ENCODE measurements at regions not wholly inside any gene's neighbourhood (a gene's known extent, or its start where the extent isn't known, plus 50 kb on each side); places are given as distances from the start of the nearest gene placed in this dataset.
"Not testable (repeated sequence)": the region's sequence is repeated elsewhere in the genome, so short reads cannot be mapped to it uniquely, and the experiment has no call there.

DNA sequence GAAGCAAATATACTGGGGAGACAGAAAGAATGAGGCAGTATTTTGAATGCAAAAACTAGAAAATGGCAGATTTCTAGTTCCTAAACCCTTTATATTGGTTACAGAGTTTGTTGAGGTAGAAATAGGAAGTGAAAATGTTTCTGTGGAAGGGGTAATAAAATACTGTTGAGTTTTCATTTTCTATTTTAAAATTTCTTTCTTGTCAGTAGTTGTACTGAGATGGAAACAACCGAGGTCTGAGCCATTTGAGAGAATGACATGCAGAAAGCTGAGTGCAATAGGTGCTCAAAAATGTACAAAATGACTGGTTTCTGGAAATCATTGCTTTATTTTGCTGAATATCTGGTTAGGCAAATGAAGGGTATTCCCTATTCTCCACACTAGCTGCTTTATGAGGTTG, 361.4 kb downstream of the CHL1 start:
- Histone ChIP-seq H3K9me3 (ENCODE audit: low read depth, low read length, poor library complexity, severe bottlenecking) (no peaks in the 10 kb centered on the region), H3K4me1 (ENCODE audit: insufficient read depth, low read length, poor library complexity, severe bottlenecking) (no peaks in the 10 kb centered on the region), H3K27ac (ENCODE audit: low read depth, low read length, poor library complexity, severe bottlenecking) (no peak overlapping the region), H3K36me3 (ENCODE audit: insufficient read depth, low read length, poor library complexity, severe bottlenecking) (no peaks in the 10 kb centered on the region), H3K4me3 (ENCODE audit: low read depth, low read length, poor library complexity, severe bottlenecking) (no peak overlapping the region), H3K27me3 (replicated peaks; ENCODE audit: insufficient read depth, low read depth, low read length, poor library complexity) (no peaks in the 10 kb centered on the region)
- TF ChIP-seq EZH2 (IDR thresholded peaks at IDR 0.05; ENCODE audit: borderline replicate concordance, low read depth, low read length, poor library complexity, severe bottlenecking) = no peak
- TF ChIP-seq, protein P1, sequence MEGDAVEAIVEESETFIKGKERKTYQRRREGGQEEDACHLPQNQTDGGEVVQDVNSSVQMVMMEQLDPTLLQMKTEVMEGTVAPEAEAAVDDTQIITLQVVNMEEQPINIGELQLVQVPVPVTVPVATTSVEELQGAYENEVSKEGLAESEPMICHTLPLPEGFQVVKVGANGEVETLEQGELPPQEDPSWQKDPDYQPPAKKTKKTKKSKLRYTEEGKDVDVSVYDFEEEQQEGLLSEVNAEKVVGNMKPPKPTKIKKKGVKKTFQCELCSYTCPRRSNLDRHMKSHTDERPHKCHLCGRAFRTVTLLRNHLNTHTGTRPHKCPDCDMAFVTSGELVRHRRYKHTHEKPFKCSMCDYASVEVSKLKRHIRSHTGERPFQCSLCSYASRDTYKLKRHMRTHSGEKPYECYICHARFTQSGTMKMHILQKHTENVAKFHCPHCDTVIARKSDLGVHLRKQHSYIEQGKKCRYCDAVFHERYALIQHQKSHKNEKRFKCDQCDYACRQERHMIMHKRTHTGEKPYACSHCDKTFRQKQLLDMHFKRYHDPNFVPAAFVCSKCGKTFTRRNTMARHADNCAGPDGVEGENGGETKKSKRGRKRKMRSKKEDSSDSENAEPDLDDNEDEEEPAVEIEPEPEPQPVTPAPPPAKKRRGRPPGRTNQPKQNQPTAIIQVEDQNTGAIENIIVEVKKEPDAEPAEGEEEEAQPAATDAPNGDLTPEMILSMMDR (conservative IDR thresholded peaks at IDR 0.05; ENCODE audit: low read depth, low read length) = no peak
- no TSS peak for BruUV-seq (replicated peaks)
- intact Hi-C loops (cut with micrococcal nuclease; ENCODE audit: unreplicated experiment) = no loop called here
- ChIA-PET POLR2A (ENCODE audit: low non-redundant PET) (no interaction called here), CTCF (no interaction called here)
- no peak for DNase-seq (ENCODE audit: low spot score)

DNA sequence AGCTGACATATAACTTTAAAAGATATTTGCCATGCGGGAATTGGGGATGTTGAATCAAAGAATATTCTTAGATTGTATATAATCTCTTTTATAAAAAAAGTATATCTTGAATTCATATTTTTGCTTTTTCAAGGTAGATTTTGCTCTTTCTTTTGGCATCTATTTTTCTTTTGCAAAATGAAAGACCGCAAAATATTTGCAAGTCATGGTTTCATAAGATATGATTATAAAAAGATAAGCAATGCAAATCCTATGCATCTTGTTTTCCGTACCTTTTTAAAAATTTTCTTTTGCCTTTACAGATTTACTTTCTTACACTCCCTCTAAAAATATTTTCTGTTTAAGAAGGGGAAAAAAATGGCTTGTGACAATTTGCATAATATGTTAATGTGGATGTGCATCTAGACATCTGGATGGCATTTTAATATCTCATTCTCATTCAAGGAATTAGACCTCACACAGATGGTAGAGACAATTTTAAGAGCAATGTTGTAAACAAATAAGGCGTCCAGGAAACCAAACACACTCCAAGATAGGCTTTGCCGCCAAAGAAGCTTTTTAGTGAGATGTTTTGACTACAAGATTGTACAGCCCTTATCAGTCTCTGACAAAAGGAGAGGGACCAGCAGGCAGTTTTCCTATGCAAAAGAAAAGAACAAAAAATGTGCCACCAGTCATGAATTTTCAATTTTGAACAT, 371.1 kb downstream of the CHL1 start:
- no peak for TF ChIP-seq EZH2 (IDR thresholded peaks at IDR 0.05; ENCODE audit: borderline replicate concordance, low read depth, low read length, poor library complexity, severe bottlenecking)
- TF ChIP-seq, protein P1 (conservative IDR thresholded peaks at IDR 0.05; ENCODE audit: low read depth, low read length) = no peak
- H3K4me1 ChIP-seq (ENCODE audit: insufficient read depth, low read length, poor library complexity, severe bottlenecking) = no peaks in the 10 kb centered on the region
- DNase-seq (ENCODE audit: low spot score) = no peak
- intact Hi-C loops (cut with micrococcal nuclease; ENCODE audit: unreplicated experiment) = no loop called here
- POLR2A ChIA-PET (ENCODE audit: low non-redundant PET) = no interaction called here
- no peaks in the 10 kb centered on the region for H3K36me3 ChIP-seq (ENCODE audit: insufficient read depth, low read length, poor library complexity, severe bottlenecking)
- no peak overlapping the region for H3K4me3 ChIP-seq (ENCODE audit: low read depth, low read length, poor library complexity, severe bottlenecking)
- no TSS peak for BruUV-seq (replicated peaks)
- no peak overlapping the region for H3K27ac ChIP-seq (ENCODE audit: low read depth, low read length, poor library complexity, severe bottlenecking)
- H3K9me3 ChIP-seq (ENCODE audit: low read depth, low read length, poor library complexity, severe bottlenecking) = no peaks in the 10 kb centered on the region
- CTCF ChIA-PET = no interaction called here
- no peaks in the 10 kb centered on the region for H3K27me3 ChIP-seq (replicated peaks; ENCODE audit: insufficient read depth, low read depth, low read length, poor library complexity)

DNA sequence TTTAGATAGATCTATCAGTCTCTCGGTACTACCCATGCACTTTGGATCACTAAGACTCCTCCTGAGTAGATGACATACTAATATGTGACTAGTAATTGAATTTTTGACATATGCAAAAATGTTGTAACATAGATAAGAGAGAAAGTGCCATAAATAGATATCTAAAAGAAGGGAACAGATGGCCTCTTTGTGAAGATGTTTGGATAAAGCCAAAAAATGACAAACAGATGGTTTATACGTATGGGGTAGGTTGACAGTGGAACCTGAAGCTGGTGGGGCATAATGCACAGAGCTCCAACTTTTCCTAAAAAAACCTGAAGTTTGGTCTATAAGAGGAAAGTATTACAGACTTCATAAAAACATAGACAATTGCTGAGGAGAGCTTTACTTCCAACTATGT, 383.0 kb downstream of the CHL1 start:
- H3K36me3 ChIP-seq (ENCODE audit: insufficient read depth, low read length, poor library complexity, severe bottlenecking); DNase-seq (ENCODE audit: low spot score); H3K9me3 ChIP-seq (ENCODE audit: low read depth, low read length, poor library complexity, severe bottlenecking); POLR2A ChIA-PET (ENCODE audit: low non-redundant PET); intact Hi-C loops (cut with micrococcal nuclease; ENCODE audit: unreplicated experiment); H3K27ac ChIP-seq (ENCODE audit: low read depth, low read length, poor library complexity, severe bottlenecking); H3K4me1 ChIP-seq (ENCODE audit: insufficient read depth, low read length, poor library complexity, severe bottlenecking); H3K27me3 ChIP-seq (replicated peaks; ENCODE audit: insufficient read depth, low read depth, low read length, poor library complexity); CTCF ChIA-PET; H3K4me3 ChIP-seq (ENCODE audit: low read depth, low read length, poor library complexity, severe bottlenecking); BruUV-seq (replicated peaks): not testable (repeated sequence)

DNA sequence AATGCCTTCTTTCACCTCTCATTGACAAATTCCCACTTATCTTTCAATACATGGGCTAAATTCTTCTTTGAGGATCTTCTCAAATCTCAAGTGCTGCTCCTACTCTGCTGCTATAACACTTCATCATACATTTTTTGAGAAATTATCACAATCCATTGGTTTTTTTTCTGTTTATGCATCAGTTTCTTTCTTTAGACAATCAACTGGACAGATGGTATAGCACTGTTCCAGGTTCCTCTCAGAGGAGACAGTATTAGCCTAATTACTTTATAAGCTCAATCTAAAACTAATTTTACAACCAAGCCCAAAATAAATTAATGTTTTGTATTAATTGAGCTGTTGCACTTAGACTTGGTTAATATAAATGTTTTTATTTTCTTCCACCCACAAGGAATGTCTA, 392.5 kb downstream of the CHL1 start:
- H3K27me3 ChIP-seq (replicated peaks; ENCODE audit: insufficient read depth, low read depth, low read length, poor library complexity); H3K9me3 ChIP-seq (ENCODE audit: low read depth, low read length, poor library complexity, severe bottlenecking); H3K4me3 ChIP-seq (ENCODE audit: low read depth, low read length, poor library complexity, severe bottlenecking); intact Hi-C loops (cut with micrococcal nuclease; ENCODE audit: unreplicated experiment); H3K36me3 ChIP-seq (ENCODE audit: insufficient read depth, low read length, poor library complexity, severe bottlenecking); CTCF ChIA-PET; BruUV-seq (replicated peaks); H3K27ac ChIP-seq (ENCODE audit: low read depth, low read length, poor library complexity, severe bottlenecking); DNase-seq (ENCODE audit: low spot score); H3K4me1 ChIP-seq (ENCODE audit: insufficient read depth, low read length, poor library complexity, severe bottlenecking); POLR2A ChIA-PET (ENCODE audit: low non-redundant PET): not testable (repeated sequence)

DNA sequence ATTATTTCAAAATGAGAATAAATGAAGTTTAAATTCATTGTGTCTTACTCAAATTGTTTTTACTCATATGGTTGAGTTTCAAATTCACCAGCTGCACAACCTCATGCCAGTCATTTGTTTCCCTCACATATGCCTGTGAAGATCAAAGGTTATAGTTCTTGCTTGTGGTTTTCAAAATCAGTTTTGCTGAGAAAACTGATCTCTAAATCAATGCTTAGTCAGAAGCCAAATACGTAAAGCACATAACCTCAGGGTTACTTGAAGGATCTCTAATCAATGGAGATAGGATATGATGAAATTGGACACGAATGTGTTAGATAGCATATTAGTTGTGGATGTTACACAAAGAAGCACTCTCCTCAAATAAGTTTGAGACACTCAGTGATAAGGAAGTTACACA, 400.7 kb downstream of the CHL1 start:
- BruUV-seq (replicated peaks); H3K36me3 ChIP-seq (ENCODE audit: insufficient read depth, low read length, poor library complexity, severe bottlenecking); POLR2A ChIA-PET (ENCODE audit: low non-redundant PET): not testable (repeated sequence)

DNA sequence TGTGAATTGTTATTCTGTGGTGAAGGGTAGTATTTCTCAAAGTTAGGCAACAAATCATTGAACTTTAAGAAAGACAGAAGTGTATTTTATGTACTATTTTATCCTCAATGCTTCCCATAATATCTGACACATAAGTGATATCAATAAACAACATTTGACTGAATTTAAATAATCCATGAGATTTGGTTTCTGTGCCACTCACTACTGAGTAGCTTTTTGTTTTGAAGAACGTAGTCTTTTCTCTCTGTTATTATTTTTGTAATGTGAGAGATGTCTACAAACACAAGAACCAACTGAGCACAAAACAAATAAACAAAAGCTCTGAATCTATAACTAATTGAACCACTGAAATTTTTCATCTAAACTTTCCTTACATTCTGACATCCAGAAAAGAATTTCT, 401.2 kb downstream of the CHL1 start:
- H3K27ac ChIP-seq (ENCODE audit: low read depth, low read length, poor library complexity, severe bottlenecking); CTCF ChIA-PET; intact Hi-C loops (cut with micrococcal nuclease; ENCODE audit: unreplicated experiment); H3K36me3 ChIP-seq (ENCODE audit: insufficient read depth, low read length, poor library complexity, severe bottlenecking); BruUV-seq (replicated peaks); H3K27me3 ChIP-seq (replicated peaks; ENCODE audit: insufficient read depth, low read depth, low read length, poor library complexity); H3K4me1 ChIP-seq (ENCODE audit: insufficient read depth, low read length, poor library complexity, severe bottlenecking); DNase-seq (ENCODE audit: low spot score); H3K9me3 ChIP-seq (ENCODE audit: low read depth, low read length, poor library complexity, severe bottlenecking); POLR2A ChIA-PET (ENCODE audit: low non-redundant PET); H3K4me3 ChIP-seq (ENCODE audit: low read depth, low read length, poor library complexity, severe bottlenecking): not testable (repeated sequence)

More for the DNA sequence above, 400.7 kb downstream of the CHL1 start:
- H3K4me1 ChIP-seq (ENCODE audit: insufficient read depth, low read length, poor library complexity, severe bottlenecking); H3K9me3 ChIP-seq (ENCODE audit: low read depth, low read length, poor library complexity, severe bottlenecking); CTCF ChIA-PET; H3K27ac ChIP-seq (ENCODE audit: low read depth, low read length, poor library complexity, severe bottlenecking); H3K27me3 ChIP-seq (replicated peaks; ENCODE audit: insufficient read depth, low read depth, low read length, poor library complexity); H3K4me3 ChIP-seq (ENCODE audit: low read depth, low read length, poor library complexity, severe bottlenecking); intact Hi-C loops (cut with micrococcal nuclease; ENCODE audit: unreplicated experiment); DNase-seq (ENCODE audit: low spot score): not testable (repeated sequence)
